ENCODE measurements at regions not wholly inside any gene's neighbourhood (a gene's known extent, or its start where the extent isn't known, plus 50 kb on each side); places are given as distances from the start of the nearest gene placed in this dataset.

GRCh38 chr10:114728325-114728724 lies 70.2 kb upstream of the ABLIM1 start:
- TF ChIP-seq CTCF (IDR thresholded peaks at IDR 0.05) (no peak), POLR2A (IDR thresholded peaks at IDR 0.05) (no peak)
